ENCODE measurements at regions not wholly inside any gene's neighbourhood (a gene's known extent, or its start where the extent isn't known, plus 50 kb on each side); places are given as distances from the start of the nearest gene placed in this dataset.

- no peak overlapping the region for H3K4me3 ChIP-seq (ENCODE audit: low read depth, low read length)
- DNase-seq (ENCODE audit: low read depth), result no peak
- no peak for TF ChIP-seq CTCF (IDR thresholded peaks at IDR 0.05; ENCODE audit: control insufficient read depth, extremely low read depth, insufficient read depth)
Measured at GRCh38 chr22:48546653-48547424, 1280.8 kb downstream of the BRD1 start.

GRCh38 chr22:48545987-48546386, 1281.7 kb downstream of the BRD1 start:
- no peak for DNase-seq (ENCODE audit: low read depth)
- H3K4me3 ChIP-seq (ENCODE audit: low read depth, low read length), result no peak overlapping the region
- no peak for TF ChIP-seq CTCF (IDR thresholded peaks at IDR 0.05; ENCODE audit: control insufficient read depth, extremely low read depth, insufficient read depth)

GRCh38 chr22:48541401-48542098, 1286.1 kb downstream of the BRD1 start:
- no peak for TF ChIP-seq CTCF (IDR thresholded peaks at IDR 0.05; ENCODE audit: control insufficient read depth, extremely low read depth, insufficient read depth)
- DNase-seq (ENCODE audit: low read depth), result no peak
- no peak overlapping the region for H3K4me3 ChIP-seq (ENCODE audit: low read depth, low read length)

- DNase-seq (ENCODE audit: low read depth), result no peak
- no peak for TF ChIP-seq CTCF (IDR thresholded peaks at IDR 0.05; ENCODE audit: control insufficient read depth, extremely low read depth, insufficient read depth)
- H3K4me3 ChIP-seq (ENCODE audit: low read depth, low read length), result no peak overlapping the region
Measured at GRCh38 chr22:48539261-48539660, 1288.4 kb downstream of the BRD1 start.

- no peak for DNase-seq (ENCODE audit: low read depth)
- no peak for TF ChIP-seq CTCF (IDR thresholded peaks at IDR 0.05; ENCODE audit: control insufficient read depth, extremely low read depth, insufficient read depth)
- no peak overlapping the region for H3K4me3 ChIP-seq (ENCODE audit: low read depth, low read length)
Measured at GRCh38 chr22:48538291-48538820, 1289.3 kb downstream of the BRD1 start.

GRCh38 chr22:48537343-48537680, 1290.4 kb downstream of the BRD1 start:
- TF ChIP-seq CTCF (IDR thresholded peaks at IDR 0.05; ENCODE audit: control insufficient read depth, extremely low read depth, insufficient read depth), result no peak

More at GRCh38 chr22:48537343-48537680, 1290.4 kb downstream of the BRD1 start:
- no peak for DNase-seq (ENCODE audit: low read depth)
- no peak overlapping the region for H3K4me3 ChIP-seq (ENCODE audit: low read depth, low read length)
